Suprapubic skin (tissue), 4 donors: ENCODE measurements at regions not wholly inside any gene's neighbourhood (a gene's known extent, or its start where the extent isn't known, plus 50 kb on each side); places are given as distances from the start of the nearest gene placed in this dataset.
"Not testable (repeated sequence)": the region's sequence is repeated elsewhere in the genome, so short reads cannot be mapped to it uniquely, and the experiment has no call there.

Experiments used
- DNase-seq, 2 donors: peaks; one replicate each; pipeline ENCODE4 v3.0.0-alpha.2; 2019; ENCODE audit warnings: low spot score in 2 of 2
- H3K27ac ChIP-seq: fragments of 200-600 bp; sonication (generic); one replicate; pipeline ENCODE4 v1.5.1; 2019
- H3K27me3 ChIP-seq: fragments of 200-600 bp; sonication (generic); one replicate; pipeline ENCODE4 v1.5.1; 2019
- H3K36me3 ChIP-seq: fragments of 200-600 bp; sonication (generic); one replicate; pipeline ENCODE4 v1.5.1; 2019
- H3K4me1 ChIP-seq: fragments of 200-600 bp; sonication (generic); one replicate; pipeline ENCODE4 v1.5.1; 2019
- H3K4me3 ChIP-seq: fragments of 200-600 bp; sonication (generic); one replicate; pipeline ENCODE4 v1.5.1; 2019; ENCODE audit warnings: mild to moderate bottlenecking
- H3K9me3 ChIP-seq: fragments of 200-600 bp; sonication (generic); one replicate; pipeline ENCODE4 v1.5.1; 2019
- EP300 ChIP-seq: sonication (generic); formaldehyde crosslinking; IDR thresholded peaks from one replicate; pipeline ENCODE4 v1.6.1; 2017; ENCODE audit warnings: antibody characterized with exemption
- POLR2A ChIP-seq, 2 donors: fragments of 450-650 bp; IDR thresholded peaks; one replicate each; pipeline ENCODE4 v1.6.1; 2017; ENCODE audit warnings: antibody characterized with exemption in 2 of 2, mild to moderate bottlenecking in 2 of 2, moderate library complexity in 2 of 2
- POLR2AphosphoS5 ChIP-seq, 3 donors: sonication (generic); formaldehyde crosslinking; IDR thresholded peaks; one replicate each; pipeline ENCODE4 v1.6.1; 2017; ENCODE audit warnings: antibody characterized with exemption in 3 of 3
- WGBS: methylation state at CpG from one replicate; pipeline ENCODE4 v1.1.5; 2018; 5-methylcytosine and 5-hydroxymethylcytosine counted together
- TF ChIP-seq, protein P1 (sequence below), 2 donors: fragments of 200-600 bp in 1 of 2; fragments of 450-650 bp in 1 of 2; sonication (generic) in 1 of 2; IDR thresholded peaks; one replicate each; pipeline ENCODE4 v1.5.1; 2016 to 2019; ENCODE audit warnings: antibody characterized with exemption in 2 of 2, mild to moderate bottlenecking in 1 of 2, moderate library complexity in 1 of 2

DNA sequence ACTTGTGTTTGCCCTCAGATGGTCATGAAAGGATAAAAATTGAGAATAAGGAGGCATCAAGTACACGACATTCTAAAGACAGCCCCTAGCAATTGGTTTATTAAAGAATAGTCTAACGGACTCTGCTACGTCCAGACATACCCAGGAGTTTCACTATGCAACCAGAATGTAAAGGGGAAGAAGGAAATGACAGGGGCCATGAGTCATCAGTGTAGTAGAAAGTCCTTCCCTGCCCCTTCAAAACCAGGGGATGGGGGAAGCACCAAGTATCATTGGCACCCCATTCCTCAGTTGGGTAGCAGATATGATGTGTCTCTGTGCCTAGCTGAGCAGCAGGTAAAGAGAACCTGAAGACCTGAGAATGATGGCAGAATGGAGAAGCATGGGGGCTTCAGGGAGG lies 367.4 kb downstream of the IL20RB start:
- TF ChIP-seq EP300 = no peak
- TF ChIP-seq POLR2AphosphoS5 (IDR thresholded peaks at IDR 0.05) = no peak
- TF ChIP-seq, protein P1, sequence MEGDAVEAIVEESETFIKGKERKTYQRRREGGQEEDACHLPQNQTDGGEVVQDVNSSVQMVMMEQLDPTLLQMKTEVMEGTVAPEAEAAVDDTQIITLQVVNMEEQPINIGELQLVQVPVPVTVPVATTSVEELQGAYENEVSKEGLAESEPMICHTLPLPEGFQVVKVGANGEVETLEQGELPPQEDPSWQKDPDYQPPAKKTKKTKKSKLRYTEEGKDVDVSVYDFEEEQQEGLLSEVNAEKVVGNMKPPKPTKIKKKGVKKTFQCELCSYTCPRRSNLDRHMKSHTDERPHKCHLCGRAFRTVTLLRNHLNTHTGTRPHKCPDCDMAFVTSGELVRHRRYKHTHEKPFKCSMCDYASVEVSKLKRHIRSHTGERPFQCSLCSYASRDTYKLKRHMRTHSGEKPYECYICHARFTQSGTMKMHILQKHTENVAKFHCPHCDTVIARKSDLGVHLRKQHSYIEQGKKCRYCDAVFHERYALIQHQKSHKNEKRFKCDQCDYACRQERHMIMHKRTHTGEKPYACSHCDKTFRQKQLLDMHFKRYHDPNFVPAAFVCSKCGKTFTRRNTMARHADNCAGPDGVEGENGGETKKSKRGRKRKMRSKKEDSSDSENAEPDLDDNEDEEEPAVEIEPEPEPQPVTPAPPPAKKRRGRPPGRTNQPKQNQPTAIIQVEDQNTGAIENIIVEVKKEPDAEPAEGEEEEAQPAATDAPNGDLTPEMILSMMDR (IDR thresholded peaks at IDR 0.05) = no peak
- TF ChIP-seq POLR2A (IDR thresholded peaks at IDR 0.05) = no peak
- DNase-seq = no peak
- 71% methylated on average over 3 of the region's 3 CpGs for WGBS

DNA sequence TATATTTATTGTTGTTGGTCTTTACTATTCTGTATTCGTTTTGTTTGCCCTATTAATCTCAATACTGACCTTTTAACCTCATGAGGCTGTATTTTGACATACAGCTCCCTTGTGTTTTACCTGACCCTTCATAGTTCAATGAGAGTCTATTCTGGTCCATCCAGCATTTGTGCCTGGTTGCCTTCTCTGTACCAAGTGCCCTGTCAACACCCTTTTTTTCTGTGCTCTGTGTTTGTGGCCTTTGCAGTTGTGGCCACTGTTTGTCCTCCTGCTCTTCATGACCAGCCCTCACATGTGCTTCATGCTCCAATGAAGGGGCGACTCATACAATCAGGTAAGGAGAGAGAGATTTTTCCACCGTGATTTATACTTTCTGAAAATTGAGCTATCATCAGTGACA lies 368.2 kb downstream of the IL20RB start:
- no peak for DNase-seq
- H3K9me3 ChIP-seq = no peaks in the 10 kb centered on the region
- H3K4me1 ChIP-seq = no peaks in the 10 kb centered on the region
- no peaks in the 10 kb centered on the region for H3K27me3 ChIP-seq
- no peak overlapping the region for H3K4me3 ChIP-seq
- 74% methylated on average over 3 of the region's 3 CpGs for WGBS
- no peak for TF ChIP-seq POLR2A (IDR thresholded peaks at IDR 0.05)
- TF ChIP-seq, protein P1 (IDR thresholded peaks at IDR 0.05) = no peak
- no peak for TF ChIP-seq POLR2AphosphoS5 (IDR thresholded peaks at IDR 0.05)
- no peak for TF ChIP-seq EP300
- no peaks in the 10 kb centered on the region for H3K36me3 ChIP-seq
- no peak overlapping the region for H3K27ac ChIP-seq

More for the DNA sequence above, 367.4 kb downstream of the IL20RB start:
- H3K27me3 ChIP-seq = no peaks in the 10 kb centered on the region
- no peak overlapping the region for H3K27ac ChIP-seq
- no peak overlapping the region for H3K4me3 ChIP-seq
- H3K9me3 ChIP-seq = no peaks in the 10 kb centered on the region
- no peaks in the 10 kb centered on the region for H3K36me3 ChIP-seq
- H3K4me1 ChIP-seq = no peaks in the 10 kb centered on the region

DNA sequence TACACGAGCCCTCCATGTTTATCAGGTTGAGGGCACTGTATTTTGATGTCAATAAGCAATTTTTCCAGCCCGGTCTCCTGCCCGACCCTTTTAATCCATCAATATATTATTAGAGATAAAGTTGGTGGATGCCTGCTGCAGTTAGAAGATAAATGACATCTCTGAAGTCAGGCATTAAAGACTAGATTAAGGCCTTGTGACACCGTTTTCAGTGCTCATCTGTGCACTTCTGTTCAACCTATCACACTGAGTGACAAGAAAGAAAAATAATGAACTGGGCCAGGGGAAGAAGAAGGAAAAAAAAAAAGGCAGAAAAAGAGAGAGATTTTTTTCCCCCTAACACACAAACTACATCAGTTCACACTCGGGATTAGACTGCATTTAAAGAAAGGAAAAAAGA lies 371.8 kb downstream of the IL20RB start:
- Histone ChIP-seq H3K27ac (no peak overlapping the region), H3K9me3 (no peaks in the 10 kb centered on the region), H3K4me1 (no peaks in the 10 kb centered on the region), H3K4me3 (no peak overlapping the region), H3K36me3 (no peaks in the 10 kb centered on the region), H3K27me3 (no peaks in the 10 kb centered on the region)
- WGBS = 66% methylated on average over 5 of the region's 5 CpGs
- no peak for DNase-seq
- TF ChIP-seq POLR2AphosphoS5 (IDR thresholded peaks at IDR 0.05) (no peak), POLR2A (IDR thresholded peaks at IDR 0.05) (no peak), EP300 (no peak)
- TF ChIP-seq, protein P1 (IDR thresholded peaks at IDR 0.05) = no peak

DNA sequence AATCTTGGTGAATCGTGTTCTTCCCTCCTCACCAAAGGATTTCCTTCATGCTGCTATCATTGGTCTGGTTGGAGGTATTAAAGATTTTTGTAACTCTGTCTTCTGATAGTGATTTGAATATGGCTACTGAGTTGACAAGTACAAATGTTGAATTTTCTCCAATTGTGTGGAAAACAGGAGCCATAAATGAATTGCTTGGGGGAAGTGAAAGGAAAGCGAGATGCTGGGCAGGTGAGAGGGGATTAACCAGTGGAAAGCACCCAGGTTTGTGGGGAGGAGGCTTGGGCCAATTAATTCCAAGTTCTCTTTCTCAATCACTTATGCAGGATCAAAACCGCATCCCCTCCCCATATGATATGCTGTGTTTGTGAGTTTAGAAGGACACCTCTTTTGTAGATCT lies 372.5 kb downstream of the IL20RB start:
- WGBS = 88% methylated on average over 3 of the region's 3 CpGs
- no peaks in the 10 kb centered on the region for H3K9me3 ChIP-seq
- TF ChIP-seq EP300 (no peak), POLR2A (IDR thresholded peaks at IDR 0.05) (no peak), POLR2AphosphoS5 (IDR thresholded peaks at IDR 0.05) (no peak)
- TF ChIP-seq, protein P1 (IDR thresholded peaks at IDR 0.05) = no peak
- no peak for DNase-seq
- H3K27me3 ChIP-seq = no peaks in the 10 kb centered on the region
- no peaks in the 10 kb centered on the region for H3K36me3 ChIP-seq
- H3K27ac ChIP-seq = no peak overlapping the region
- no peaks in the 10 kb centered on the region for H3K4me1 ChIP-seq
- H3K4me3 ChIP-seq = no peak overlapping the region

DNA sequence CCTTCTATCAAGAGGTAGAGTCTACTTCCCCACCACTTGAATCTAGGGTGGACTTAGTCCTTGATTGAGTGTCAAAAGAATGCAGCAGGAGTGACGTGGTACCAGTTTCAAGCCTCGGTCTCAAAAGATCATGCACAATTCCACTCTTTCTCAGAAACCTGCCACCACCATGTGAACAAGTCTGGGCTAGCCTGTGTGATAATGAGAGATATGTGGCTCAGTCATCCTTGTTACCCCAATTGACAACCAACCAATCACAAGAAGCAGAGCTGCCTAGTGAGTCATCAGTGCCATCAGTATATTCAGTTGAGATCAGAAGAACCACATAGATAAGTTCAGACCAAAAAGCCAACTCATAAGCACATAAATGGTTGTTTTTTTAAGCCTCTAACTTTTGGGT lies 374.5 kb downstream of the IL20RB start:
- Histone ChIP-seq H3K27ac (no peak overlapping the region), H3K4me3 (no peak overlapping the region), H3K27me3 (no peaks in the 10 kb centered on the region), H3K36me3 (no peaks in the 10 kb centered on the region), H3K4me1 (no peaks in the 10 kb centered on the region), H3K9me3 (no peaks in the 10 kb centered on the region)
- TF ChIP-seq EP300 = no peak
- TF ChIP-seq POLR2A (IDR thresholded peaks at IDR 0.05) = no peak
- WGBS = 56% methylated on average over 2 of the region's 2 CpGs
- DNase-seq = no peak

- no peak overlapping the region for H3K27ac ChIP-seq
- 52% methylated on average over 7 of the region's 7 CpGs for WGBS
Observed at GRCh38 chr3:137335478-137335877, 377.7 kb downstream of the IL20RB start.

GRCh38 chr3:137338400-137338799 lies 380.6 kb downstream of the IL20RB start:
- not testable (repeated sequence) for H3K9me3 ChIP-seq, H3K4me1 ChIP-seq, H3K27ac ChIP-seq, H3K27me3 ChIP-seq, H3K36me3 ChIP-seq, H3K4me3 ChIP-seq, DNase-seq
- 92% methylated on average over 4 of the region's 5 CpGs for WGBS

More at GRCh38 chr3:137335478-137335877, 377.7 kb downstream of the IL20RB start:
- Histone ChIP-seq H3K4me3 (no peak overlapping the region), H3K4me1 (no peaks in the 10 kb centered on the region), H3K9me3 (peaks cover 6% of the 10 kb centered on the region), H3K27me3 (no peaks in the 10 kb centered on the region), H3K36me3 (no peaks in the 10 kb centered on the region)
- TF ChIP-seq EP300 (no peak), POLR2AphosphoS5 (IDR thresholded peaks at IDR 0.05) (no peak), POLR2A (IDR thresholded peaks at IDR 0.05) (no peak)
- TF ChIP-seq, protein P1 (IDR thresholded peaks at IDR 0.05) = no peak
- no peak for DNase-seq
